Hepatocyte (in vitro differentiated cells): ENCODE measurements at regions not wholly inside any gene's neighbourhood (a gene's known extent, or its start where the extent isn't known, plus 50 kb on each side); places are given as distances from the start of the nearest gene placed in this dataset.

Source experiments
- CTCF ChIP-seq: fragments of 200-600 bp; sonication (generic); IDR thresholded peaks from 2 replicates; pipeline ENCODE4 v1.5.1; 2016; ENCODE audit warnings: antibody characterized with exemption, mild to moderate bottlenecking; ENCODE audit not compliant: poor library complexity
- EZH2phosphoT487 ChIP-seq: fragments of 200-600 bp; sonication (generic); IDR thresholded peaks from one replicate; pipeline ENCODE4 v1.6.1; 2018; ENCODE audit warnings: antibody characterized with exemption, mild to moderate bottlenecking, low read depth, moderate library complexity; ENCODE audit not compliant: unreplicated experiment, severe bottlenecking

- no peak for TF ChIP-seq EZH2phosphoT487
- no peak for TF ChIP-seq CTCF
Measured at GRCh38 chr6:72534236-72534635, 87.6 kb upstream of the KCNQ5 start.
